ENCODE measurements at regions not wholly inside any gene's neighbourhood (a gene's known extent, or its start where the extent isn't known, plus 50 kb on each side); places are given as distances from the start of the nearest gene placed in this dataset.

DNA sequence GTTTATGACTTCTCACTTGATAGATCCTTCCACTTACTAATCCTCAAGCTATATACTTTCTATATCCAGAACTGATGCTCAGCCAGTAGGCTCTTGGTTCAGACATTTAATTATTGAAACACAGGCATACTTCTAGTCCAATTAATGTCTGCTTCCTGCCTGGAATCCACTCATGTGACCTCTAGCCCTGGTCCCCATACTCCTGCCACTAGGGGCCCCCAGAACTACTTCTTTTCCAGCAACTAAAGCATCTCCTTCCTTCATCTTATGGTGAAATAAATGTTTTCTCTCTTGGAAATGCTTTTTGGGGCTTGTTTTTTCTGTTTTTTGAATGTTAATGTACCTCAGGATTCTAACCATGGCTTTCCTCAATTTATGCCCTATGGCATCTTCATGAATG is 527.6 kb downstream of the SATB2 start:
- TF ChIP-seq, protein P1, sequence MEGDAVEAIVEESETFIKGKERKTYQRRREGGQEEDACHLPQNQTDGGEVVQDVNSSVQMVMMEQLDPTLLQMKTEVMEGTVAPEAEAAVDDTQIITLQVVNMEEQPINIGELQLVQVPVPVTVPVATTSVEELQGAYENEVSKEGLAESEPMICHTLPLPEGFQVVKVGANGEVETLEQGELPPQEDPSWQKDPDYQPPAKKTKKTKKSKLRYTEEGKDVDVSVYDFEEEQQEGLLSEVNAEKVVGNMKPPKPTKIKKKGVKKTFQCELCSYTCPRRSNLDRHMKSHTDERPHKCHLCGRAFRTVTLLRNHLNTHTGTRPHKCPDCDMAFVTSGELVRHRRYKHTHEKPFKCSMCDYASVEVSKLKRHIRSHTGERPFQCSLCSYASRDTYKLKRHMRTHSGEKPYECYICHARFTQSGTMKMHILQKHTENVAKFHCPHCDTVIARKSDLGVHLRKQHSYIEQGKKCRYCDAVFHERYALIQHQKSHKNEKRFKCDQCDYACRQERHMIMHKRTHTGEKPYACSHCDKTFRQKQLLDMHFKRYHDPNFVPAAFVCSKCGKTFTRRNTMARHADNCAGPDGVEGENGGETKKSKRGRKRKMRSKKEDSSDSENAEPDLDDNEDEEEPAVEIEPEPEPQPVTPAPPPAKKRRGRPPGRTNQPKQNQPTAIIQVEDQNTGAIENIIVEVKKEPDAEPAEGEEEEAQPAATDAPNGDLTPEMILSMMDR (conservative IDR thresholded peaks at IDR 0.05; ENCODE audit: low read depth, low read length) = peak; percentile 48
- H3K4me3 ChIP-seq (ENCODE audit: low read length) = no peak overlapping the region
- no peak for DNase-seq (ENCODE audit: low read depth)

DNA sequence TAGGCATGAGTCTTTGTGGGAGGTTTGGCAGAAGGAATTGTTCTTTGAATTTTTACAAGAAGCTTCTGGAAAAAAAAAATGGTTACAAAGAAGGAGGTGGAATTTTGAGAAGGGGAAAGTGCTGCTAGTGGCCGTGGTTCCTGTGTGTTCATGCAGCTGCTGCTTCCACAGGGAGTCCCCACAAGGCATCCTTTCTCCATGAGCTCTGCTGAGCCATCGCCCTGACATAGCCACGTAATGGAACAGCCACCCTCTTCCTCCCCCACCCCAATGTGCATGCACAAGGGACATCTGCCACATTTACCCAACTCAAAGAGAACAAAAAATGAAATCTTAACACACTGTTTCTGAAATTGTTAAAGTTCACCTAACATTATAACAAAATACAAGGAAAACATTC is 529.7 kb downstream of the SATB2 start:
- DNase-seq (ENCODE audit: low read depth) = no peak
- H3K4me3 ChIP-seq (ENCODE audit: low read length) = no peak overlapping the region
- TF ChIP-seq, protein P1 (conservative IDR thresholded peaks at IDR 0.05; ENCODE audit: low read depth, low read length) = no peak

DNA sequence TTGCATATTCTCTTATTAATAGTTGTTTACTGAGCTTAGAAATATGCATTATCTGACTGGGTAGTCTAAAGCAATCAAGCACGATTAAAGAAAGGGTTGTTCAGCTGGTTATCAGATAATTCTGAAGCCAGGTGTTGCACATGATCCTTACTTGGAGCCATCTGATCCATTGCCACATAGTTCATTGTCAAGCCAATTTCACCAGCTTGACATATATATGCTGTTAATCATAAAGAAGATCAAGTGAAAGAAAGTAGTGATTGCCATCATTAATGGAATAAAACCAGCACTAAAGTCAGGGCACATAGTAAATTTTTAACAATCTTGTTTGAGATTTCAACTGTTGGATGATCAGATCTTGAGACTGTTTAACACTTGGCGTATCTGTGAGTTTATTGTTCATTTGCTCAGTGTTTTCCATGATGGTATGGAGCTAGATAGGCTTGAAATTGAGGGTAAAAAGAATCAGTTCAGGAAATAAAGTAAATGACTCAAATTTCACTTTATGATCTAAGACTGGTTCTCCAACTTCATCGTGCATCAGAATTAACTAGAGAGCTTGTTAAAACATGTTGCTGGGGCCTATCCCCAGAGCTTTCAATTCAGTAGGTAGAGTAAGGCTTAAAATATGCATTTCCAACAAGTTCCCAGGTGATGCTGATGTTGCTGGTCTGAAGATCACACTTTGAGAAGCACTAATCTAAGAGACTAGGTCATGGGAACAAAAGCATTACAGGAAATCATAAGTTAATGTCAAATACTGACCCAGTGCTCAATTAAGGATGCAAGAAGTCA is 539.6 kb downstream of the SATB2 start:
- TF ChIP-seq, protein P1 (conservative IDR thresholded peaks at IDR 0.05; ENCODE audit: low read depth, low read length) = no peak
- H3K4me3 ChIP-seq (ENCODE audit: low read length) = no peak overlapping the region
- no peak for DNase-seq (ENCODE audit: low read depth)

DNA sequence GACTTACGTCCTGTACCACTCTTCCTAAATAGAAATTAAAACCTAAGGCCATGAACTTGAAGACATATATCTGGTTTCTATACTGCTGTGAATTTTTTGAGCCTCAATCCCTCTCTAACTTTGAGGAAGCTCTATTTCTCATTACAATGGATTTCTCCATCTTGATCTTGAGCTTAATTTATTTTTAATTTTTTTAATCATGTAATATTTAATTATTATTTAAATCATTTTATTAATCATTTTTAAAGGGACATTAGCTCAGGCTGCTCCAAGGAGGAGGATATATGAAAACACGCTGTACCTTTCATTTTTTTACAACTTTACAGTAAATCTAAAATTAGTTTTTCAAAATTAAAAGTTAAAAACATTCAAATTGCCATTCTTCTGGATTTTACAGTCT is 540.5 kb downstream of the SATB2 start:
- H3K4me3 ChIP-seq (ENCODE audit: low read length) = no peak overlapping the region
- no peak for DNase-seq (ENCODE audit: low read depth)
- TF ChIP-seq, protein P1 (conservative IDR thresholded peaks at IDR 0.05; ENCODE audit: low read depth, low read length) = no peak

DNA sequence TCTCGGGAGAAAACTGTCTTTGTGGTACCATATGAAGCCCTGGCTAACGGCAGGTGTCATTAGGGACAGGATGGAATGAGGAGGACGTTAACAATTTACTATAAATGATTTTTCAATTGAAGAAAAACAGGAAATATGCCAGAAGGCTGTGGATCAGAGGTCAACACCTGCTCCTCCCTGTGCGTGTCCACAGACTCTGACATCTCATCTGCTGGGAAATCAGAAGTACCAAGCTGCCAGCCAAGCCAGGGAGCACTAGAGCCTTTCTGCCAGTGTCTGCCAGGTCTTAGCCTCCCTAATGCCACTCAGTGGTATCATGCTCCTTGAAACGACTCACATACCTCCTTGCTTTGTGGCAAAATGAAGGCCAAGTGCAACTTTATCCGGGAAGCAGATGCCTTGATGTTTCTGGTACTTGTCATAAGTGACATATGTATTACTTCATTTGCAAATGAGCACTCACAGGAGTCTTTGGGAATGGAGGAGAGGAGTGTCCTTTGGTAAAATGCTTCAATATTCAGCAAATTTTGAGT is 541.1 kb downstream of the SATB2 start:
- no peak overlapping the region for H3K4me3 ChIP-seq (ENCODE audit: low read length)
- DNase-seq (ENCODE audit: low read depth) = no peak
- TF ChIP-seq, protein P1 (conservative IDR thresholded peaks at IDR 0.05; ENCODE audit: low read depth, low read length) = no peak

GRCh38 chr2:198913394-198914152 is 544.2 kb downstream of the SATB2 start:
- DNase-seq (ENCODE audit: low read depth) = no peak
- TF ChIP-seq, protein P1 (conservative IDR thresholded peaks at IDR 0.05; ENCODE audit: low read depth, low read length) = no peak
- no peak overlapping the region for H3K4me3 ChIP-seq (ENCODE audit: low read length)

Measured in retinal pigment epithelial cell (primary cell).